Natural killer cell (primary cell): ENCODE measurements at regions not wholly inside any gene's neighbourhood (a gene's known extent, or its start where the extent isn't known, plus 50 kb on each side); places are given as distances from the start of the nearest gene placed in this dataset.
"Not testable (repeated sequence)": the region's sequence is repeated elsewhere in the genome, so short reads cannot be mapped to it uniquely, and the experiment has no call there.

ENCODE experiments used
- ATAC-seq, 3 donors: fragments of 150-1000 bp in 2 of 3; fragments of 200-7000 bp in 1 of 3; cut with Tn5 transposase; 1 replicate in 1 of 3; 2 replicates in 2 of 3; pipeline ENCODE4 v1.10.0; 2021; ENCODE audit warnings: mild to moderate bottlenecking in 2 of 3, moderate library complexity in 2 of 3
- DNase-seq, 2 donors: peaks; one replicate each; pipeline versions ENCODE4 v3.0.0 to v3.0.0-alpha.2; 2013 to 2021; ENCODE audit warnings: mixed read lengths in 1 of 2
- H3K27ac ChIP-seq: one replicate; pipeline ENCODE4 v1.5.1; 2013; ENCODE audit warnings: mild to moderate bottlenecking, low read length
- H3K27me3 ChIP-seq: one replicate; pipeline ENCODE4 v1.6.1; 2013; ENCODE audit warnings: low read length; ENCODE audit not compliant: control insufficient read depth, insufficient read depth
- H3K36me3 ChIP-seq: one replicate; pipeline ENCODE4 v1.6.1; 2013; ENCODE audit warnings: low read length; ENCODE audit not compliant: control insufficient read depth, insufficient read depth
- H3K4me1 ChIP-seq: one replicate; pipeline ENCODE4 v1.6.1; 2013; ENCODE audit warnings: low read length; ENCODE audit not compliant: control insufficient read depth, insufficient read depth
- H3K4me3 ChIP-seq: one replicate; pipeline ENCODE4 v1.5.1; 2013; ENCODE audit warnings: low read length
- H3K9me3 ChIP-seq: one replicate; pipeline ENCODE4 v1.6.1; 2013; ENCODE audit warnings: low read length; ENCODE audit not compliant: control insufficient read depth, insufficient read depth
- H3K27ac Mint-ChIP-seq, 2 donors: one replicate each; pipeline ENCODE4 v1.8.0; 2022; ENCODE audit warnings: mild to moderate bottlenecking in 2 of 2, mixed read lengths in 2 of 2, moderate library complexity in 1 of 2
- H3K27me3 Mint-ChIP-seq, 2 donors: one replicate each; pipeline ENCODE4 v1.8.0; 2022; ENCODE audit warnings: low read depth in 2 of 2, mixed read lengths in 2 of 2
- H3K36me3 Mint-ChIP-seq: one replicate; pipeline ENCODE4 v1.8.0; 2022; ENCODE audit warnings: mixed read lengths
- H3K4me1 Mint-ChIP-seq, 2 donors: one replicate each; pipeline ENCODE4 v1.8.0; 2022; ENCODE audit warnings: mixed read lengths in 2 of 2
- H3K4me3 Mint-ChIP-seq: one replicate; pipeline ENCODE4 v1.8.0; 2022; ENCODE audit warnings: mild to moderate bottlenecking, moderate library complexity, mixed read lengths
- H3K9me3 Mint-ChIP-seq, 2 donors: one replicate each; pipeline ENCODE4 v1.8.0; 2022; ENCODE audit warnings: mixed read lengths in 2 of 2
- WGBS: methylation state at CpG from one replicate; pipeline ENCODE4 v1.1.7; 2013; ENCODE audit warnings: missing lambda C conversion rate; ENCODE audit not compliant: insufficient coverage; 5-methylcytosine and 5-hydroxymethylcytosine counted together
- intact Hi-C: fragments of 100-400 bp; cut with micrococcal nuclease; formaldehyde crosslinking; loops from one replicate; pipeline ENCODE4 v1.14.2; 2022
- TF ChIP-seq, protein P1 (sequence below): fragments of 200-600 bp; IDR thresholded peaks from one replicate; pipeline ENCODE4 v1.8.0; 2022; ENCODE audit warnings: antibody characterized with exemption

GRCh38 chr11:100525635-100526034, 161.5 kb upstream of the ARHGAP42 start:
- TF ChIP-seq, protein P1, sequence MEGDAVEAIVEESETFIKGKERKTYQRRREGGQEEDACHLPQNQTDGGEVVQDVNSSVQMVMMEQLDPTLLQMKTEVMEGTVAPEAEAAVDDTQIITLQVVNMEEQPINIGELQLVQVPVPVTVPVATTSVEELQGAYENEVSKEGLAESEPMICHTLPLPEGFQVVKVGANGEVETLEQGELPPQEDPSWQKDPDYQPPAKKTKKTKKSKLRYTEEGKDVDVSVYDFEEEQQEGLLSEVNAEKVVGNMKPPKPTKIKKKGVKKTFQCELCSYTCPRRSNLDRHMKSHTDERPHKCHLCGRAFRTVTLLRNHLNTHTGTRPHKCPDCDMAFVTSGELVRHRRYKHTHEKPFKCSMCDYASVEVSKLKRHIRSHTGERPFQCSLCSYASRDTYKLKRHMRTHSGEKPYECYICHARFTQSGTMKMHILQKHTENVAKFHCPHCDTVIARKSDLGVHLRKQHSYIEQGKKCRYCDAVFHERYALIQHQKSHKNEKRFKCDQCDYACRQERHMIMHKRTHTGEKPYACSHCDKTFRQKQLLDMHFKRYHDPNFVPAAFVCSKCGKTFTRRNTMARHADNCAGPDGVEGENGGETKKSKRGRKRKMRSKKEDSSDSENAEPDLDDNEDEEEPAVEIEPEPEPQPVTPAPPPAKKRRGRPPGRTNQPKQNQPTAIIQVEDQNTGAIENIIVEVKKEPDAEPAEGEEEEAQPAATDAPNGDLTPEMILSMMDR, result no peak
- Histone ChIP-seq H3K4me1 (no peaks in the 10 kb centered on the region), H3K9me3 (peaks cover 15% of the 10 kb centered on the region), H3K4me3 (no peak overlapping the region), H3K27me3 (no peaks in the 10 kb centered on the region), H3K27ac (no peak overlapping the region), H3K36me3 (no peaks in the 10 kb centered on the region)
- no peak overlapping the region for H3K4me3 Mint-ChIP-seq
- 28% methylated on average over 2 of the region's 2 CpGs for WGBS
- intact Hi-C loops, result no loop called here
- H3K9me3 Mint-ChIP-seq, result peaks cover 12 to 20% of the 10 kb centered on the region in 2 donors
- DNase-seq, result no peak
- no peaks in the 10 kb centered on the region for H3K4me1 Mint-ChIP-seq
- H3K36me3 Mint-ChIP-seq, result peaks cover 12% of the 10 kb centered on the region
- H3K27ac Mint-ChIP-seq, result no peak overlapping the region
- no peaks in the 10 kb centered on the region for H3K27me3 Mint-ChIP-seq
- no peak for ATAC-seq

DNA sequence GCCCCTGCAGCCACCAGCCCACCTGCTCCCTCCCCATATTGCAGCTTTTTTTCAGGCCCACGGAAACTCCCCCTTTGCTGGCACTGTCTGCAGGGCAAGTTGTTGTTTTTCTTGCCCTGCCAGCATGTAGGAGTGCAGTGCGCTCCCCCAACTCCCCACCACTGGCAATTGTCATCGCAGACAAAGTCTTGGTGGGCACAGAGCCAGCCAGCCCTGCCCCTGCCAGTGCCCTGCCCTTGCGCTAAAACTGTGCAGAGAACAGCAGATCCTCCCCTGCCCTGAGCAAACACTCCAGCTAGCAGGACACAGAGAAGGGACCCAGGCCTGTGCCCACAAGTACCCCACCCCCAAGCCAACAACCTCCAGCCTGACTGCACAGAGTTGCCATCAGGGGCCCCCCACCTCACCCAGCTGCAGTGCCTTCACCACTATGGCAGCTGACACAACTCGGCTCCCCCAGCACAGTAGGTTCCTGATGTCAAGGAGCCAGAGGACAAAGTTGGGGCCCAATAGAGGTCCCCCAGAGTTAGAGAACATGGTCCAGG, 158.1 kb upstream of the ARHGAP42 start:
- Mint-ChIP-seq H3K4me3 (no peak overlapping the region), H3K36me3 (peaks cover 3% of the 10 kb centered on the region), H3K9me3 (peaks cover 16 to 17% of the 10 kb centered on the region in 2 donors), H3K27me3 (no peaks in the 10 kb centered on the region), H3K27ac (no peak overlapping the region), H3K4me1 (no peaks in the 10 kb centered on the region)
- Histone ChIP-seq H3K4me1 (no peaks in the 10 kb centered on the region), H3K27me3 (no peaks in the 10 kb centered on the region), H3K4me3 (no peak overlapping the region), H3K36me3 (no peaks in the 10 kb centered on the region), H3K9me3 (peaks cover 15% of the 10 kb centered on the region), H3K27ac (no peak overlapping the region)
- WGBS, result 84% methylated on average over 5 of the region's 5 CpGs
- no peak for ATAC-seq
- TF ChIP-seq, protein P1, result no peak
- intact Hi-C loops, result no loop called here
- no peak for DNase-seq

DNA sequence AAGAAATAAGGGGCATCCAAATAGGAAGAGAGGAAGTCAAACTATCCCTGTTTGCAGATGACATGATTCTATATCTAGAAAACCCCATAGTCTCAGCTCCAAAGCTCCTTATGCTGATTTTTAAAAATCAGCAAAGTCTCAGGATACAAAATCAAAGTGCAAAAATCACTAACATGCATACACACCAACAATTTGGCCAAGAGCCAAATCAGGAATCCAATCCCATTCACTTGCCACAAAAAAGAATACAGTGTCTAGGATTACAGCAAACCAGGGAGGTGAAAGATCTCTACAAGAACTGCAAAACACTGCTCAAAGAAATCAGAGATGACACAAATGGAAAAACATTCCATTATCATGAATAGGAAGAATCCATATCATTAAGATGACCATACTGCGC, 155.8 kb upstream of the ARHGAP42 start:
- DNase-seq, H3K27ac ChIP-seq, intact Hi-C loops, H3K4me3 ChIP-seq, H3K4me1 ChIP-seq, H3K27me3 ChIP-seq, H3K27ac Mint-ChIP-seq, ATAC-seq, H3K9me3 ChIP-seq, H3K36me3 ChIP-seq, H3K27me3 Mint-ChIP-seq, H3K4me1 Mint-ChIP-seq, H3K36me3 Mint-ChIP-seq, H3K4me3 Mint-ChIP-seq: not testable (repeated sequence)
- 100% methylated on average over 1 of the region's 1 CpG for WGBS
- H3K9me3 Mint-ChIP-seq, result peaks cover 7 to 15% of the 10 kb centered on the region in 2 donors

DNA sequence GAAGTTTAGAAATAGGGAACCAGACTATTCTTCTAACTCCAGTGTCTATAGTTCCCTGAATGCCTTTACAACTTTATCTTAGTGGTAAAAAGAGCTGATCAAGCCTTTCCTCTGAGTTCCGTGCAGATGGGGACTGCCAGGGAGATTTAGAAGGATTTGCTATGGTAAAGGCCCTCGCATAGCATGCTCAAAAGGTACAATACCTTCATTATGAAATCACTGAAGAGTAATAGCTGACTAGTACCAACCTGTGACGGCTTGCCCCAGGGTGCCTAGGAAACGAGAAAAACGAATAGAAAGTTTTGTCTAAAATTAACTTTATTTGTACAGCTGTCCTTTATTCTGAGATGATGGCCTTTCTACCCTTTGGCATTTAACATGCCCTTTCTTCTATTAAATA, 150.1 kb upstream of the ARHGAP42 start:
- Histone ChIP-seq H3K36me3 (no peaks in the 10 kb centered on the region), H3K4me3 (no peak overlapping the region), H3K27me3 (no peaks in the 10 kb centered on the region), H3K4me1 (no peaks in the 10 kb centered on the region), H3K27ac (no peak overlapping the region), H3K9me3 (no peaks in the 10 kb centered on the region)
- Mint-ChIP-seq H3K4me1 (no peaks in the 10 kb centered on the region), H3K4me3 (no peak overlapping the region), H3K9me3 (peaks cover 10 to 19% of the 10 kb centered on the region in 2 donors), H3K27ac (no peak overlapping the region), H3K27me3 (no peaks in the 10 kb centered on the region), H3K36me3 (no peaks in the 10 kb centered on the region)
- intact Hi-C loops, result no loop called here
- WGBS, result 69% methylated on average over 5 of the region's 5 CpGs
- ATAC-seq (no peak), DNase-seq (no peak)
- TF ChIP-seq, protein P1, result no peak
